SH-SY5Y (cell line): ENCODE measurements at regions not wholly inside any gene's neighbourhood (a gene's known extent, or its start where the extent isn't known, plus 50 kb on each side); places are given as distances from the start of the nearest gene placed in this dataset.

Source experiments
- GATA2 ChIP-seq: IDR thresholded peaks from 2 replicates; pipeline ENCODE4 v1.6.1; 2011; ENCODE audit warnings: mild to moderate bottlenecking, low read depth, low read length
- GATA3 ChIP-seq: IDR thresholded peaks from 2 replicates; pipeline ENCODE4 v1.6.1; 2011; ENCODE audit warnings: low read depth, mild to moderate bottlenecking, low read length, moderate library complexity

GRCh38 chr1:91165033-91165654, 143.3 kb upstream of the ZNF644 start:
- TF ChIP-seq GATA2 = peak; percentile 37; the same call in 1 of the 2 replicates
- no peak for TF ChIP-seq GATA3
